DND-41 (cell line): ENCODE measurements at regions not wholly inside any gene's neighbourhood (a gene's known extent, or its start where the extent isn't known, plus 50 kb on each side); places are given as distances from the start of the nearest gene placed in this dataset.

ENCODE experiments used
- EZH2 ChIP-seq: IDR thresholded peaks from 3 replicates; pipeline ENCODE4 v1.6.1; 2012; ENCODE audit warnings: borderline replicate concordance, low read depth, mild to moderate bottlenecking, moderate library complexity, low read length, inconsistent platforms; ENCODE audit not compliant: severe bottlenecking
- TF ChIP-seq, protein P1 (sequence below): IDR thresholded peaks from 2 replicates; pipeline ENCODE4 v1.5.1; 2012; ENCODE audit warnings: borderline replicate concordance, low read length, moderate library complexity, mild to moderate bottlenecking; ENCODE audit not compliant: poor library complexity, severe bottlenecking; ENCODE audit errors: extremely low read depth

- no peak for TF ChIP-seq EZH2
- TF ChIP-seq, protein P1, sequence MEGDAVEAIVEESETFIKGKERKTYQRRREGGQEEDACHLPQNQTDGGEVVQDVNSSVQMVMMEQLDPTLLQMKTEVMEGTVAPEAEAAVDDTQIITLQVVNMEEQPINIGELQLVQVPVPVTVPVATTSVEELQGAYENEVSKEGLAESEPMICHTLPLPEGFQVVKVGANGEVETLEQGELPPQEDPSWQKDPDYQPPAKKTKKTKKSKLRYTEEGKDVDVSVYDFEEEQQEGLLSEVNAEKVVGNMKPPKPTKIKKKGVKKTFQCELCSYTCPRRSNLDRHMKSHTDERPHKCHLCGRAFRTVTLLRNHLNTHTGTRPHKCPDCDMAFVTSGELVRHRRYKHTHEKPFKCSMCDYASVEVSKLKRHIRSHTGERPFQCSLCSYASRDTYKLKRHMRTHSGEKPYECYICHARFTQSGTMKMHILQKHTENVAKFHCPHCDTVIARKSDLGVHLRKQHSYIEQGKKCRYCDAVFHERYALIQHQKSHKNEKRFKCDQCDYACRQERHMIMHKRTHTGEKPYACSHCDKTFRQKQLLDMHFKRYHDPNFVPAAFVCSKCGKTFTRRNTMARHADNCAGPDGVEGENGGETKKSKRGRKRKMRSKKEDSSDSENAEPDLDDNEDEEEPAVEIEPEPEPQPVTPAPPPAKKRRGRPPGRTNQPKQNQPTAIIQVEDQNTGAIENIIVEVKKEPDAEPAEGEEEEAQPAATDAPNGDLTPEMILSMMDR: no peak
Observed at GRCh38 chr5:24188216-24188925, 456.4 kb downstream of the CDH10 start.
